Thymus (tissue), 11 donors: ENCODE measurements at regions not wholly inside any gene's neighbourhood (a gene's known extent, or its start where the extent isn't known, plus 50 kb on each side); places are given as distances from the start of the nearest gene placed in this dataset.

Experiments
- DNase-seq, 9 donors: peaks; one replicate each; pipeline ENCODE4 v3.0.0-alpha.2; 2013; ENCODE audit warnings: low spot score in 9 of 9, low read depth in 6 of 9, missing footprints in 1 of 9
- H3K27ac ChIP-seq, 2 donors: one replicate each; pipeline ENCODE4 v1.5.1; 2013; ENCODE audit warnings: control low read depth in 1 of 2, low read depth in 1 of 2, low read length in 1 of 2, mild to moderate bottlenecking in 1 of 2, moderate library complexity in 1 of 2
- H3K27me3 ChIP-seq, 2 donors: one replicate each; pipeline ENCODE4 v1.5.1; 2013; ENCODE audit warnings: low read length in 1 of 2; ENCODE audit not compliant: control insufficient read depth in 2 of 2, insufficient read depth in 1 of 2
- H3K36me3 ChIP-seq, 2 donors: one replicate each; pipeline ENCODE4 v1.5.1; 2013; ENCODE audit warnings: low read length in 1 of 2, mild to moderate bottlenecking in 1 of 2, moderate library complexity in 1 of 2; ENCODE audit not compliant: control insufficient read depth in 2 of 2, insufficient read depth in 2 of 2
- H3K4me1 ChIP-seq, 2 donors: one replicate each; pipeline ENCODE4 v1.5.1; 2013; ENCODE audit warnings: low read length in 2 of 2; ENCODE audit not compliant: control insufficient read depth in 2 of 2, insufficient read depth in 2 of 2
- H3K4me3 ChIP-seq, 2 donors: one replicate each; pipeline ENCODE4 v1.5.1; 2013; ENCODE audit warnings: low read length in 2 of 2, control low read depth in 1 of 2, mild to moderate bottlenecking in 1 of 2
- H3K9me3 ChIP-seq, 2 donors: one replicate each; pipeline ENCODE4 v1.5.1; 2013; ENCODE audit warnings: low read length in 1 of 2, mild to moderate bottlenecking in 1 of 2; ENCODE audit not compliant: control insufficient read depth in 2 of 2, insufficient read depth in 1 of 2
- WGBS: extraction: QIAGEN DNeasy Blood & Tissue Kit; methylation state at CpG from one replicate; pipeline ENCODE4 v1.1.7; 2013; 5-methylcytosine and 5-hydroxymethylcytosine counted together
- donor health status: healthy.

GRCh38 chr6:21912151-21912832 is 318.7 kb downstream of the SOX4 start:
- Histone ChIP-seq H3K4me3 (no peak overlapping the region), H3K27ac (no peak overlapping the region), H3K27me3 (no peaks in the 10 kb centered on the region), H3K9me3 (no peaks in the 10 kb centered on the region), H3K36me3 (peaks cover 10 to 60% of the 10 kb centered on the region in 2 donors), H3K4me1 (peaks cover 6 to 14% of the 10 kb centered on the region in 2 donors)
- DNase-seq = no peak
- WGBS = 94% methylated on average over 5 of the region's 5 CpGs

- Histone ChIP-seq H3K9me3 (no peaks in the 10 kb centered on the region), H3K27me3 (no peaks in the 10 kb centered on the region), H3K36me3 (peaks cover 10 to 66% of the 10 kb centered on the region in 2 donors), H3K4me3 (no peak overlapping the region), H3K27ac (no peak overlapping the region), H3K4me1 (peaks cover 12 to 26% of the 10 kb centered on the region in 2 donors)
- DNase-seq = peak in 1 of 9 donors; percentile 21
- WGBS = 57% methylated on average over 8 of the region's 8 CpGs
Observed at GRCh38 chr6:21914121-21914973, 320.8 kb downstream of the SOX4 start.

GRCh38 chr6:21915707-21916260 is 322.2 kb downstream of the SOX4 start:
- peak in 1 of 9 donors; percentile 37 for DNase-seq
- Histone ChIP-seq H3K27ac (peak overlapping the region in 1 of 2 donors; percentile 26), H3K4me1 (peaks cover 12 to 27% of the 10 kb centered on the region in 2 donors), H3K36me3 (peaks cover 4 to 56% of the 10 kb centered on the region in 2 donors), H3K9me3 (no peaks in the 10 kb centered on the region), H3K27me3 (no peaks in the 10 kb centered on the region), H3K4me3 (no peak overlapping the region)
- WGBS = 95% methylated on average over 1 of the region's 1 CpG

GRCh38 chr6:21918041-21918440 is 324.5 kb downstream of the SOX4 start:
- 81% methylated on average over 7 of the region's 7 CpGs for WGBS
- DNase-seq = peak in 3 of 9 donors; percentile 33 to 57 (median 47)
- Histone ChIP-seq H3K4me1 (peaks cover 12 to 27% of the 10 kb centered on the region in 2 donors), H3K27ac (peak overlapping the region; percentile 59 to 74), H3K4me3 (no peak overlapping the region), H3K9me3 (no peaks in the 10 kb centered on the region), H3K27me3 (no peaks in the 10 kb centered on the region), H3K36me3 (peaks cover 4 to 43% of the 10 kb centered on the region in 2 donors)

GRCh38 chr6:21918666-21919065 is 325.1 kb downstream of the SOX4 start:
- Histone ChIP-seq H3K4me3 (no peak overlapping the region), H3K27me3 (no peaks in the 10 kb centered on the region), H3K4me1 (peaks cover 12 to 27% of the 10 kb centered on the region in 2 donors), H3K36me3 (peaks cover 4 to 38% of the 10 kb centered on the region in 2 donors), H3K27ac (peak overlapping the region in 1 of 2 donors; percentile 74), H3K9me3 (no peaks in the 10 kb centered on the region)
- DNase-seq = no peak
- WGBS = 93% methylated on average over 4 of the region's 4 CpGs

- peaks cover 0 to 23% of the 10 kb centered on the region in 2 donors for H3K36me3 ChIP-seq
- no peak overlapping the region for H3K4me3 ChIP-seq
- H3K27ac ChIP-seq = no peak overlapping the region
- H3K9me3 ChIP-seq = no peaks in the 10 kb centered on the region
- peaks cover 18 to 40% of the 10 kb centered on the region in 2 donors for H3K4me1 ChIP-seq
- no peak for DNase-seq
- no peaks in the 10 kb centered on the region for H3K27me3 ChIP-seq
- 94% methylated on average over 2 of the region's 2 CpGs for WGBS
Observed at GRCh38 chr6:21922086-21922485, 328.5 kb downstream of the SOX4 start.

GRCh38 chr6:21924002-21924401 is 330.5 kb downstream of the SOX4 start:
- no peaks in the 10 kb centered on the region for H3K27me3 ChIP-seq
- WGBS = 96% methylated on average over 3 of the region's 3 CpGs
- no peak overlapping the region for H3K4me3 ChIP-seq
- H3K27ac ChIP-seq = no peak overlapping the region
- peaks cover 0 to 13% of the 10 kb centered on the region in 2 donors for H3K36me3 ChIP-seq
- no peak for DNase-seq
- peaks cover 10 to 28% of the 10 kb centered on the region in 2 donors for H3K4me1 ChIP-seq
- no peaks in the 10 kb centered on the region for H3K9me3 ChIP-seq

- Histone ChIP-seq H3K4me3 (no peak overlapping the region), H3K4me1 (peaks cover 10 to 25% of the 10 kb centered on the region in 2 donors), H3K27ac (no peak overlapping the region), H3K9me3 (peaks cover 0 to 9% of the 10 kb centered on the region in 2 donors), H3K36me3 (peaks cover 0 to 10% of the 10 kb centered on the region in 2 donors), H3K27me3 (no peaks in the 10 kb centered on the region)
- 97% methylated on average over 3 of the region's 3 CpGs for whole genome bisulfite sequencing
- no peak for DNase-seq
Observed at GRCh38 chr6:21928827-21929226, 335.3 kb downstream of the SOX4 start.
